Kidney (tissue), 13 donors: ENCODE measurements at regions not wholly inside any gene's neighbourhood (a gene's known extent, or its start where the extent isn't known, plus 50 kb on each side); places are given as distances from the start of the nearest gene placed in this dataset.

Experiments used
- DNase-seq, 5 donors: peaks; one replicate each; pipeline ENCODE4 v3.0.0-alpha.2; 2013 to 2020
- FAIRE-seq: peaks from 2 replicates; lab custom pipeline; 2012; peaks lifted over from hg19 to GRCh38; lab: Jason Lieb, UNC
- H3K27ac ChIP-seq, 2 donors: one replicate each; pipeline ENCODE4 v1.7.0; 2013; ENCODE audit warnings: low read depth in 2 of 2, low read length in 2 of 2, inconsistent platforms in 1 of 2
- H3K27me3 ChIP-seq: one replicate; pipeline ENCODE4 v1.7.1; 2013; ENCODE audit warnings: low read length, inconsistent platforms; ENCODE audit not compliant: control insufficient read depth, insufficient read depth
- H3K36me3 ChIP-seq, 3 donors: one replicate each; pipeline versions ENCODE4 v1.7.0 to v1.7.1; 2013; ENCODE audit warnings: low read length in 3 of 3, control low read depth in 1 of 3, inconsistent platforms in 1 of 3; ENCODE audit not compliant: insufficient read depth in 3 of 3, control insufficient read depth in 2 of 3
- H3K4me1 ChIP-seq, 3 donors: one replicate each; pipeline versions ENCODE4 v1.7.0 to v1.7.1; 2013; ENCODE audit warnings: low read length in 3 of 3, inconsistent platforms in 1 of 3, low read depth in 1 of 3; ENCODE audit not compliant: control insufficient read depth in 2 of 3, insufficient read depth in 2 of 3
- H3K4me3 ChIP-seq, 3 donors: one replicate each; pipeline versions ENCODE4 v1.7.0 to v1.8.1; 2013; ENCODE audit warnings: low read length in 3 of 3, control low read depth in 1 of 3, inconsistent platforms in 1 of 3
- H3K9ac ChIP-seq, 3 donors: one replicate each; pipeline versions ENCODE4 v1.7.0 to v1.7.1; 2013; ENCODE audit warnings: low read length in 3 of 3, control low read depth in 1 of 3, inconsistent platforms in 1 of 3
- H3K9me3 ChIP-seq, 3 donors: one replicate each; pipeline versions ENCODE4 v1.7.0 to v1.7.1; 2013; ENCODE audit warnings: low read length in 3 of 3, control low read depth in 1 of 3, inconsistent platforms in 1 of 3; ENCODE audit not compliant: control insufficient read depth in 2 of 3, insufficient read depth in 1 of 3
- intact Hi-C: fragments of 100-400 bp; cut with DNase I; formaldehyde crosslinking; loops from one replicate; pipeline ENCODE4 v1.11.1; 2022
- TF ChIP-seq, protein P1 (sequence below): IDR thresholded peaks from 3 replicates; pipeline ENCODE4 v1.5.1; 2012; ENCODE audit warnings: mild to moderate bottlenecking, moderate library complexity, borderline replicate concordance; ENCODE audit not compliant: insufficient read depth; ENCODE audit errors: extremely low read depth
- donor health status: control.
- donor health status: control.
- donor health status: control.
- donor health status: control.
- donor health status: control.
- donor health status: DM: yes; HTN: yes; CAD: no.
- donor health status: Normal renal cell carcinoma (clear cell type).

- H3K4me1 ChIP-seq = peaks cover 0 to under 1% (median 0%) of the 10 kb centered on the region in 3 donors
- no peaks in the 10 kb centered on the region for H3K36me3 ChIP-seq
- intact Hi-C loops = no loop called here
- no peak overlapping the region for H3K27ac ChIP-seq
- TF ChIP-seq, protein P1, sequence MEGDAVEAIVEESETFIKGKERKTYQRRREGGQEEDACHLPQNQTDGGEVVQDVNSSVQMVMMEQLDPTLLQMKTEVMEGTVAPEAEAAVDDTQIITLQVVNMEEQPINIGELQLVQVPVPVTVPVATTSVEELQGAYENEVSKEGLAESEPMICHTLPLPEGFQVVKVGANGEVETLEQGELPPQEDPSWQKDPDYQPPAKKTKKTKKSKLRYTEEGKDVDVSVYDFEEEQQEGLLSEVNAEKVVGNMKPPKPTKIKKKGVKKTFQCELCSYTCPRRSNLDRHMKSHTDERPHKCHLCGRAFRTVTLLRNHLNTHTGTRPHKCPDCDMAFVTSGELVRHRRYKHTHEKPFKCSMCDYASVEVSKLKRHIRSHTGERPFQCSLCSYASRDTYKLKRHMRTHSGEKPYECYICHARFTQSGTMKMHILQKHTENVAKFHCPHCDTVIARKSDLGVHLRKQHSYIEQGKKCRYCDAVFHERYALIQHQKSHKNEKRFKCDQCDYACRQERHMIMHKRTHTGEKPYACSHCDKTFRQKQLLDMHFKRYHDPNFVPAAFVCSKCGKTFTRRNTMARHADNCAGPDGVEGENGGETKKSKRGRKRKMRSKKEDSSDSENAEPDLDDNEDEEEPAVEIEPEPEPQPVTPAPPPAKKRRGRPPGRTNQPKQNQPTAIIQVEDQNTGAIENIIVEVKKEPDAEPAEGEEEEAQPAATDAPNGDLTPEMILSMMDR = no peak
- no peaks in the 10 kb centered on the region for H3K9me3 ChIP-seq
- H3K27me3 ChIP-seq = no peaks in the 10 kb centered on the region
- DNase-seq (no peak), FAIRE-seq (no peak)
- H3K4me3 ChIP-seq = no peak overlapping the region
- H3K9ac ChIP-seq = no peak overlapping the region
These were observed 200.2 kb upstream of the DPH6 start for GRCh38 chr15:35746121-35746520.

- DNase-seq (no peak), FAIRE-seq (no peak)
- Histone ChIP-seq H3K9me3 (no peaks in the 10 kb centered on the region), H3K9ac (no peak overlapping the region), H3K36me3 (no peaks in the 10 kb centered on the region), H3K4me3 (no peak overlapping the region), H3K4me1 (peaks cover 0 to 4% (median 2%) of the 10 kb centered on the region in 3 donors), H3K27me3 (no peaks in the 10 kb centered on the region), H3K27ac (no peak overlapping the region)
- intact Hi-C loops = no loop called here
- TF ChIP-seq, protein P1 = no peak
These were observed 202.1 kb upstream of the DPH6 start for GRCh38 chr15:35748105-35748504.

GRCh38 chr15:35750051-35750450, 204.1 kb upstream of the DPH6 start:
- H3K4me3 ChIP-seq = no peak overlapping the region
- intact Hi-C loops = no loop called here
- DNase-seq = no peak
- H3K9me3 ChIP-seq = no peaks in the 10 kb centered on the region
- no peak overlapping the region for H3K27ac ChIP-seq
- H3K9ac ChIP-seq = no peak overlapping the region
- FAIRE-seq = no peak
- peaks cover 0 to 4% (median 2%) of the 10 kb centered on the region in 3 donors for H3K4me1 ChIP-seq
- H3K36me3 ChIP-seq = no peaks in the 10 kb centered on the region
- TF ChIP-seq, protein P1 = no peak
- no peaks in the 10 kb centered on the region for H3K27me3 ChIP-seq
